Adipose tissue (tissue), 3 donors: ENCODE measurements at regions not wholly inside any gene's neighbourhood (a gene's known extent, or its start where the extent isn't known, plus 50 kb on each side); places are given as distances from the start of the nearest gene placed in this dataset.
"Not testable (repeated sequence)": the region's sequence is repeated elsewhere in the genome, so short reads cannot be mapped to it uniquely, and the experiment has no call there.

Source experiments
- H3K27ac ChIP-seq: one replicate; pipeline ENCODE4 v1.5.1; 2013; ENCODE audit warnings: low read depth, low read length
- WGBS, 3 donors: extraction: QIAGEN DNeasy Blood & Tissue Kit; methylation state at CpG; one replicate each; pipeline ENCODE4 v1.1.7; 2013; 5-methylcytosine and 5-hydroxymethylcytosine counted together
- donor health status: healthy with polysubstance abuse.
- donor health status: Bipolar disorder and iron deficiency.
- donor health status: healthy.

DNA sequence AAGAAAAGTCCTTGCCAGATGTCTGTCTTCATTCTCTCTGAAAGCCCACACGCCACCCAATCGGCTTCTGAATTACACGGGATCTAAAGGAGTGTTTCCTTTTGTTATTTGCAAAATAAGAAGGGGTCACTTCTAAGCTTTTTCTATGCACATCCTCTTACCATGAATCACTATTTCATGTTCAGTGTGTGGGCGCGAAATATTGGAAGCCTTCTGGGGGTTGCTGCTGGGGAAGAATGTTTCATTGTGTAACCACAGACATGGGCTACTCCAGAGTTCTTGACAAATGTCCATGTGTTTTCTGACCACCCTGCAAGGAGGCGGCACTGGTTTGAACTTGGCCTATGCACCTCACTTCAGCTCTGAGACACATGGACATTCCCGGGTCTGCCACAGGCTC lies 133.6 kb upstream of the APCDD1 start:
- WGBS, 3 donors, result 84 to 88% (median 87%) methylated on average over 7 of the region's 7 CpGs
- no peak overlapping the region for H3K27ac ChIP-seq

GRCh38 chr18:10321576-10321975 lies 132.9 kb upstream of the APCDD1 start:
- no peak overlapping the region for H3K27ac ChIP-seq
- 91 to 94% (median 92%) methylated on average over 2 of the region's 2 CpGs for WGBS, 3 donors

DNA sequence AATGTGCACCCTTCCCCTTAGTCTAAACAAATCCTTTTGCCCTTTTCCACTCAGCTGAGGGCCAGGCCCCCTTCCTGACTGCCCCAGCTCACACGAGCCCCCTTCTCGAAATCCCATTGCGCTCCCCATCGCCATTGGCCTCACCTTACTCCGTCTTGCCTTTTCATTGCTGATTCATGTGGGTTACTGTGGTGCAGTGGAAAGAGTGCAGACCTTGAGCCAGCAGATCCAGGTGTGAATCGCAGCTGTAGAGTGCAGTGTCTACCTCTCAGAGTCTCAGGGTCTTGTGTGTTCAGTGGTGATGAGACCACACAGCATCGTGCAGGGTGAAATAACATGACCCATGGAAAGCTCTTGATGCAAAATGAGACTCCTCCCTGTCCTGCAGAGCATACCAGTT lies 132.4 kb upstream of the APCDD1 start:
- no peak overlapping the region for H3K27ac ChIP-seq
- WGBS, 3 donors, result 88 to 91% (median 89%) methylated on average over 7 of the region's 7 CpGs

DNA sequence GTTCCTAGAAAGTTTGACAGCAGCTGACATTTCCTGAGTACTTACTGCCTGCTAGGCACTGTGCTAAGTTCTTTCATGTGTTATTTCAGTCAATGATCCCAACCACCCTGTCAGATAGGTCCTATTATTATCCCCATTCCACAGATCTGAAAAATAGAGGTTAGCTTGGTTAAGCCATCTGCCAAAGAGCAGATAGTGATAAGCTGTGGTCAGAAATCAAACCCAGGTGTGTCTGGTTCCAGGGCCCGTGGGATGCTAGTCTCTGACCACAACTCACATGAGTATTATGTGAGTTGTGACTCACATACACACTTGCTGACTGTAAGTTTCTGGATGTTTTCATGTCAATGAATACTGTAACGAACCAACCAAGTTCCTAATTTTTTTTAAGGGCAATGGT lies 132.0 kb upstream of the APCDD1 start:
- no peak overlapping the region for H3K27ac ChIP-seq
- 76 to 82% (median 80%) methylated on average over 2 of the region's 2 CpGs for WGBS, 3 donors

GRCh38 chr18:10329101-10329500 lies 125.3 kb upstream of the APCDD1 start:
- no peak overlapping the region for H3K27ac ChIP-seq
- WGBS, 3 donors, result 91 to 94% (median 92%) methylated on average over 3 of the region's 3 CpGs

DNA sequence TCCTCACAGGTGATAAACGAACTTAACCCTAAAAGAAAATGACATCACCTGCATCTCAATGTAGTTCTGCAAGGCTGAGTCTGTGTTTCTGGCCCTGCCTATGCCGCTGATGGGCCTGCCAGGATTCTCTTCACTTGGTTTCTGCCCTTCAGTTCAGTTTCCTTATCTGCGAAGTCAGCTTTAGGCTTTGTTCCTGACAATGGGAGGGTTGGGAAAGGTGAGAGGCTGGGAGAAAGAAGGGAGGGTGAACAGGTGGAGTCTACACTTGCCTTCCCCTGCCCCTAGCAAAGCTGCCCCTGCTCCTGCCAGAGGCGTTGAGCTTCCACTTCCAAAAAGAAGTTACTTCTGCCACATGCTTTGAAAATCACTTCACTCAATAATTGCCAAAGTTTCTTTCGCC lies 124.0 kb upstream of the APCDD1 start:
- H3K27ac ChIP-seq, result no peak overlapping the region
- WGBS, 3 donors, result 74 to 86% (median 86%) methylated on average over 5 of the region's 5 CpGs

- 90 to 94% (median 91%) methylated on average over 9 of the region's 9 CpGs for WGBS, 3 donors
- no peak overlapping the region for H3K27ac ChIP-seq
These were observed 122.0 kb upstream of the APCDD1 start for GRCh38 chr18:10332452-10332851.

DNA sequence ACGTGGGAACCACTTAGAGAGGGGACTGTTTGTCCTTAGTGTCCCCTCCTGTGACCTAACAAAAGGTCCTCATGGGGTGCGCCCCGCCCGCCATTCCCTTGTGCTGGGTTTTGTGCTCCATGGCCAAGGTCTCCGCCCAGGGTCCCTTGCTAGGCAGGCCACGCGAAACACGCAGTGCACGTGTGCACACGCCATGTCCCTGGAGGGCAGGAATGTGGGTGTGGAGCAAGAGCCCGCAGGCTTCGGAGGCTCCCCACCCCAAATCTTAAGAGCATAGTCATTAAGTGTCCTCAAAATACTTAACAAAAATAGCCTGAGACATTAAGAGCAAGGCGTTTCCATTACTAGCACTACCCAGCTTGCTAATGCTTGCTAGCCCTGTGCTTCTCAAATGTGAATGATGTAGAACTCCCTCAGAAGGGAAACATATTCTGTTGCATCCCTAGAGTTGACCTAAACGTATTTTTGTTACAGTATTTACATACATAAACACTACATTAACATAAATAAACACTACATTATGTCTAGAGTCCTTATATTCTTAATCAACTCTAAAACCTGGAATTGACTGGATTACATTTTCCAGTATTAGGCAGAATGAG lies 117.6 kb upstream of the APCDD1 start:
- no peak overlapping the region for H3K27ac ChIP-seq
- WGBS, 3 donors, result 85 to 91% (median 87%) methylated on average over 14 of the region's 14 CpGs

DNA sequence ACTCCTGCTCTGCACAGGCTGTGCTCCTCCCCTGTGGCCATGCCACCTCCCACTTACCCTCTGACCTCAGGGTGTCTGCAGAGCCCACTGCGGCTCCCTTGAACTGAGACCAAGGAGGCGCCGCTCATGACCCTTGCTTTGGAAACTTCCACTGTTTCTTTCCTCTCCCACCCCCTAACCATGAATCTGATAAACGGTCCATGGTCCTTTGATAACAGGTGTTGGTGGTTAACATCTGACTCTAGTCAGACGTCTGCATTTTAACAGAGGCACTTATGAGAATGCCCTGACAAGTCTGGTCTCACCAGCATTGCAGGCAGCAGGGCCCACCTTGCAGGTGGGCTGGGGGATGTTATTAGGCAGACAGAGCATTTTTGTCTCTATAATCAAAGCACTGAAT lies 113.6 kb upstream of the APCDD1 start:
- WGBS, 3 donors, result 86 to 92% (median 90%) methylated on average over 5 of the region's 5 CpGs

DNA sequence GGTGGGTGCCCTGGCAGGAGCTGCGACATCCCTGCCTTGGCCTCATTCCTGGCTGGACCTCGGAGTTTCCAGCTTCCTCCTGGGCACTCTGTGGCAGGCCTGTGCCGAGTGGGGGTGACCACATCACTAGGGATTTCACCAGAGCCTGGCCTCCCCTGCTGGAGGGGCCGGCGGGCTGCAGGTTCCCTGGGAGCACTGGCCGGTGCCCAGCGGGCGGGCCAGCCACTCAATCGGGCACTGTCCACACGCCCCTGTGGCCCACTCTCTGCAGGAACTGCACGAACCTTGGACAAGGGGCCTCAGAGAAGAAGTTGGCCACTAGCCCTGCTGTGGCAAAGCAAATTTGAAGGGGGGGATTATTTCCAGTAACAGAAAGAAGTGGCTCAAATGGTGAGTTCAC lies 110.7 kb upstream of the APCDD1 start:
- no peak overlapping the region for H3K27ac ChIP-seq

More for the DNA sequence above, 113.6 kb upstream of the APCDD1 start:
- H3K27ac ChIP-seq, result no peak overlapping the region

GRCh38 chr18:10346749-10347415 lies 107.6 kb upstream of the APCDD1 start:
- H3K27ac ChIP-seq, result no peak overlapping the region
- WGBS, 3 donors, result 84 to 91% (median 89%) methylated on average over 17 of the region's 17 CpGs

More for the DNA sequence above, 110.7 kb upstream of the APCDD1 start:
- 79 to 91% (median 79%) methylated on average over 11 of the region's 11 CpGs for WGBS, 3 donors

DNA sequence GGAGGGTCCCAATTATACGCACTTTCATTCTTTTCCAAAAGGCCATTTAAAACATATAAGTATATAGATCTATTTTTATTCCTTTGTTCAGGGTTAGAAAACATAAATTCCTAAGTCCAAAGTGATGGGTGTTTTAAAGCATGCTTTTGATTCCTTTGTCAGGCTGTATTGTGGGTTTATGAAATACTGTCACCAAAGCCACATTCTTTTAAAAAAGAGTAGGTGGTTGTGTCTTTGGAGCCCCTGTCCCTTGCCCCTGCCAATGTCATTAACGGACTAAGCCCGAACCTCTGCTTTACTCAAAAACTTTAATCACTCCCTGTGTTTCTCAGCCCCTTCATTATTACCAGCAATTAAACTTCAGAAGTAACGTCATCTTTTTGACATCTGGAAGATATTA lies 104.9 kb upstream of the APCDD1 start:
- no peak overlapping the region for H3K27ac ChIP-seq
- 92 to 96% (median 95%) methylated on average over 4 of the region's 4 CpGs for WGBS, 3 donors

GRCh38 chr18:10350661-10351060 lies 103.8 kb upstream of the APCDD1 start:
- WGBS, 3 donors, result 86 to 93% (median 86%) methylated on average over 10 of the region's 10 CpGs
- no peak overlapping the region for H3K27ac ChIP-seq

DNA sequence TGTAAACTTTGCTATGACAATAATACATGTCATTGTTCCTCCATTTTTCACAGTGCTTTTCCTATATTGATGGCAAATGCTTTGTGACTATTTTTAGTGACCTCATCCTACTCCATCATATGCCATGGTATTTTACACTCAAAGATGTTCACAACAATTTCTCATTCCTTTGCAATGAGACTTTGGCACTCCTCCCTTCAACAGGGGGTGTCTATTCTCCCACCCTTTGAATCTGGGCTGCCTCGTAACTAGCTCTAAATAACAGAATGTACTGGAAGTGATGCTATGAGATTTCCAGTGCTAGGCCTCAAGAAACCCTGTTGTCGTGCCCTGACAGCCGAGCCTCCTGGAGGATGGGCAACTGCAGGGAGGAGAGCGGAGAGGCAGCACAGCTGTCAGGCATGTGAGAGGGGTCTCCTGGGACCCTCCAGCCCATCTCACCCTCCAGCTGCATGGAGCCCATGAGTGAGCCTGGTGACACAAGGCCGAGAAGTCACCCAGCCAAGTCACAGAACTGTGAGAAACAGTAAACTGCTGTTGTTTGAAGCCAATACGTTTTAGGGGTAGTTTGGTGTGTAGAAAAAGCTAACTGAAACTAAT lies 103.1 kb upstream of the APCDD1 start:
- 88 to 91% (median 90%) methylated on average over 6 of the region's 6 CpGs for WGBS, 3 donors
- no peak overlapping the region for H3K27ac ChIP-seq

- 51 to 91% (median 90%) methylated on average over 4 of the region's 4 CpGs for WGBS, 3 donors
- no peak overlapping the region for H3K27ac ChIP-seq
These were observed 102.6 kb upstream of the APCDD1 start for GRCh38 chr18:10351858-10352257.

GRCh38 chr18:10352671-10353070 lies 101.8 kb upstream of the APCDD1 start:
- no peak overlapping the region for H3K27ac ChIP-seq
- 90 to 99% (median 95%) methylated on average over 2 of the region's 2 CpGs for WGBS, 3 donors

DNA sequence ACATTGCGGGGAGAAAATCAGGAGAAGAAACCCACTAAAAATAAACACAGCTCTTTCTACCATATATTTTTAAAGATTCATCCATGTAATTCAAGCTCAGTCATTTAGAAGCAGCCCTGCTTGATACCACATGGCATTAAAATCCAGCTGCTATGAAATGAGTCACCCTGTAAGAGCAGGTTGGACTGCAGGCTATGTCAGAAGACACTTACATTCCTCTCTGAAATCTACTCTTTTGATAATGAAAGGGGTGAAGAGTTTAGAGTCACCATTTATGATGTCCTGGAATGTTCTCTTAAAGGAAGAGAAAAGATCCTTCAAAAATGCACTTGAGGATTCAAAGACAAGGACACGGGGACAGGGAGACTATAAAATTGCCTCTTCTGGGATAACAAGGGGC lies 100.6 kb upstream of the APCDD1 start:
- WGBS, 3 donors, result 77 to 88% (median 83%) methylated on average over 2 of the region's 2 CpGs
- H3K27ac ChIP-seq, result no peak overlapping the region

DNA sequence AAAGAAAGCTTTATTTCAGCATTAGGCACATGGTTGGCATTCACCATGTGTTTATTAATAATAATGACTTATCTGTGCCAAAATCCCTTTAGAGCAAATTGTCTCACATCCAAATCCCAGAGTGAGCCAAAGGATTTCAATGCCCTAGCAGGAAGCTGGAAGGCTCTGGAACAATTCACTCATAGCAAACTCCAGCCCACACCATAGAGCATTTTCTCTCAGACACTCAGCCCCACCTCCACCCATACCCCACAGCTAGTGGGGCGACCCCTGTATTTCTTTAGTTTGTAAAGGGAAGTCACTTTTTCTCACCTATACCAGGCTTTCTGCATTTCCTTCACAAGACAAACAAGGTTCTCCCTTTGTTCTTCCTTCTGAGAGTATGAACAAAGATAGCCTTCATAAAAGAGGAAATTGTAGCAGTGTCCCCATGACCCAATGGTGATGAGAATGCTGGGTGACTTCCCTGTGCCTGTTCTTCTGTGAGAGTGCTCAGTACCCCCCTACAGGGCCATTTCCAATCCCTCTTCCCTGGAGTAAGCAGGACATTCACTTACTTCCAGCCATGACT lies 100.1 kb upstream of the APCDD1 start:
- WGBS, 3 donors, result 58 to 77% (median 67%) methylated on average over 1 of the region's 1 CpG
- H3K27ac ChIP-seq, result no peak overlapping the region

GRCh38 chr18:10354890-10355289 lies 99.5 kb upstream of the APCDD1 start:
- 80 to 90% (median 87%) methylated on average over 1 of the region's 1 CpG for WGBS, 3 donors
- H3K27ac ChIP-seq, result no peak overlapping the region

DNA sequence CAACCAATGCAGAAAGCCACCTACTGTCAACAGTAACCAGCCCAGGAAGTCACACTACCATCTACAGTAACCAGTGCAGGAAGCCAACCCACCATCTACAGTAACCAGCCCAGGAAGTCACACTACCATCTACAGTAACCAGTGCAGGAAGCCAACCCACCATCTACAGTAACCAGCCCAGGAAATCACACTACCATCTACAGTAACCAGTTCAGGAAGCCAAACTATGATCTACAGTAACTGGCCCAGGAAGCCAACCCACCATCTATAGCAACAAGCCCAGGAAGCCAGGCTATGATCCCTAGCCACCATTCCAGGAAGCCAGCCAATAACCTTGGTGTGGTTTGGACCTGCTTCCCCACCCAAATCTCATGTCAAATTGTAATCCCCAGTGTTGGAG lies 97.4 kb upstream of the APCDD1 start:
- not testable (repeated sequence) for H3K27ac ChIP-seq
